Parathyroid adenoma (tissue), 2 donors: ENCODE measurements at regions not wholly inside any gene's neighbourhood (a gene's known extent, or its start where the extent isn't known, plus 50 kb on each side); places are given as distances from the start of the nearest gene placed in this dataset.
"Not testable (repeated sequence)": the region's sequence is repeated elsewhere in the genome, so short reads cannot be mapped to it uniquely, and the experiment has no call there.

Source experiments
- H2AFZ ChIP-seq: fragments of 300-600 bp; sonication (generic); one replicate; pipeline ENCODE4 v1.7.0; 2017; ENCODE audit warnings: antibody characterized with exemption, mild to moderate bottlenecking
- H3K27ac ChIP-seq: fragments of 300-600 bp; sonication (generic); one replicate; pipeline ENCODE4 v1.7.0; 2017
- H3K27me3 ChIP-seq: fragments of 300-600 bp; sonication (generic); one replicate; pipeline ENCODE4 v1.7.0; 2017; ENCODE audit warnings: low read length; ENCODE audit not compliant: control insufficient read depth, insufficient read depth
- H3K36me3 ChIP-seq: fragments of 300-600 bp; sonication (generic); one replicate; pipeline ENCODE4 v1.7.0; 2017; ENCODE audit warnings: low read length; ENCODE audit not compliant: control insufficient read depth, insufficient read depth
- H3K4me1 ChIP-seq: fragments of 300-600 bp; sonication (generic); one replicate; pipeline ENCODE4 v1.7.0; 2017; ENCODE audit warnings: control low read depth
- H3K4me2 ChIP-seq: fragments of 300-600 bp; sonication (generic); one replicate; pipeline ENCODE4 v1.7.0; 2017; ENCODE audit warnings: low read length
- H3K4me3 ChIP-seq: fragments of 300-600 bp; sonication (generic); one replicate; pipeline ENCODE4 v1.7.0; 2017; ENCODE audit warnings: low read depth, low read length
- H3K79me2 ChIP-seq: fragments of 300-600 bp; sonication (generic); one replicate; pipeline ENCODE4 v1.7.0; 2017; ENCODE audit warnings: control low read depth
- H3K9ac ChIP-seq: fragments of 300-600 bp; sonication (generic); one replicate; pipeline ENCODE4 v1.7.0; 2017; ENCODE audit warnings: mild to moderate bottlenecking
- H3K9me3 ChIP-seq: fragments of 300-600 bp; sonication (generic); one replicate; pipeline ENCODE4 v1.7.0; 2017; ENCODE audit warnings: low read length; ENCODE audit not compliant: control insufficient read depth
- CTCF ChIP-seq: fragments of 300-600 bp; sonication (generic); IDR thresholded peaks from one replicate; pipeline ENCODE4 v1.7.0; 2017; ENCODE audit warnings: antibody characterized with exemption, mild to moderate bottlenecking
- donor health status: primary hyperparathyroidism.

GRCh38 chr6:9025796-9026394, 590.5 kb upstream of the SLC35B3 start:
- no peak overlapping the region for H3K4me3 ChIP-seq

GRCh38 chr6:9025228-9025627, 589.9 kb upstream of the SLC35B3 start:
- Histone ChIP-seq H3K36me3 (no peaks in the 10 kb centered on the region), H3K27me3 (no peaks in the 10 kb centered on the region), H3K9me3 (no peaks in the 10 kb centered on the region), H3K4me2 (no peak overlapping the region), H3K4me1 (no peaks in the 10 kb centered on the region), H2AFZ (no peak overlapping the region), H3K4me3 (no peak overlapping the region), H3K9ac (no peak overlapping the region), H3K27ac (no peak overlapping the region), H3K79me2 (no peaks in the 10 kb centered on the region)
- TF ChIP-seq CTCF: no peak

More at GRCh38 chr6:9025796-9026394, 590.5 kb upstream of the SLC35B3 start:
- TF ChIP-seq CTCF: no peak
- Histone ChIP-seq H2AFZ (no peak overlapping the region), H3K9me3 (no peaks in the 10 kb centered on the region), H3K27me3 (no peaks in the 10 kb centered on the region), H3K4me1 (no peaks in the 10 kb centered on the region), H3K79me2 (no peaks in the 10 kb centered on the region), H3K4me2 (no peak overlapping the region), H3K9ac (no peak overlapping the region), H3K36me3 (no peaks in the 10 kb centered on the region), H3K27ac (no peak overlapping the region)

- not testable (repeated sequence) for H3K9ac ChIP-seq, H3K27me3 ChIP-seq, H3K4me3 ChIP-seq, H3K36me3 ChIP-seq, H3K27ac ChIP-seq, H2AFZ ChIP-seq, H3K9me3 ChIP-seq, H3K4me1 ChIP-seq, H3K79me2 ChIP-seq, H3K4me2 ChIP-seq
These were observed 588.9 kb upstream of the SLC35B3 start for GRCh38 chr6:9024246-9024645.

GRCh38 chr6:9020001-9020400, 584.7 kb upstream of the SLC35B3 start:
- no peaks in the 10 kb centered on the region for H3K79me2 ChIP-seq
- no peak for TF ChIP-seq CTCF
- no peaks in the 10 kb centered on the region for H3K4me1 ChIP-seq
- H3K27ac ChIP-seq: no peak overlapping the region
- H3K9ac ChIP-seq: no peak overlapping the region
- H3K4me2 ChIP-seq: no peak overlapping the region
- H3K36me3 ChIP-seq: no peaks in the 10 kb centered on the region
- no peak overlapping the region for H3K4me3 ChIP-seq
- H3K9me3 ChIP-seq: no peaks in the 10 kb centered on the region
- no peaks in the 10 kb centered on the region for H3K27me3 ChIP-seq
- H2AFZ ChIP-seq: no peak overlapping the region

- Histone ChIP-seq H3K27me3 (no peaks in the 10 kb centered on the region), H3K4me2 (no peak overlapping the region), H2AFZ (no peak overlapping the region), H3K4me3 (no peak overlapping the region), H3K36me3 (no peaks in the 10 kb centered on the region), H3K4me1 (no peaks in the 10 kb centered on the region), H3K79me2 (no peaks in the 10 kb centered on the region), H3K27ac (no peak overlapping the region), H3K9ac (no peak overlapping the region), H3K9me3 (no peaks in the 10 kb centered on the region)
- TF ChIP-seq CTCF: no peak
These were observed 574.6 kb upstream of the SLC35B3 start for GRCh38 chr6:9009931-9010330.
